ENCODE measurements at regions not wholly inside any gene's neighbourhood (a gene's known extent, or its start where the extent isn't known, plus 50 kb on each side); places are given as distances from the start of the nearest gene placed in this dataset.
A peak's percentile ranks its signal among the peaks of the same experiment; 100 is the strongest.

GRCh38 chr21:31536138-31536537 lies 123.4 kb upstream of the SOD1 start:
- Histone ChIP-seq H3K36me3 (ENCODE audit: insufficient read depth, low read length, poor library complexity, severe bottlenecking) (no peaks in the 10 kb centered on the region), H3K9me3 (ENCODE audit: low read depth, low read length, poor library complexity, severe bottlenecking) (no peaks in the 10 kb centered on the region), H3K4me1 (ENCODE audit: insufficient read depth, low read length, poor library complexity, severe bottlenecking) (peaks cover 6% of the 10 kb centered on the region), H3K4me3 (ENCODE audit: low read depth, low read length, poor library complexity, severe bottlenecking) (no peak overlapping the region), H3K27ac (ENCODE audit: low read depth, low read length, poor library complexity, severe bottlenecking) (no peak overlapping the region), H3K27me3 (replicated peaks; ENCODE audit: insufficient read depth, low read depth, low read length, poor library complexity) (no peaks in the 10 kb centered on the region)
- no peak for DNase-seq (ENCODE audit: low spot score)
- intact Hi-C loops (cut with micrococcal nuclease; ENCODE audit: unreplicated experiment): no loop called here
- ChIA-PET POLR2A (ENCODE audit: low non-redundant PET) (no interaction called here), CTCF (no interaction called here)
- TF ChIP-seq EZH2 (IDR thresholded peaks at IDR 0.05; ENCODE audit: borderline replicate concordance, low read depth, low read length, poor library complexity, severe bottlenecking): no peak
- no peak for TF ChIP-seq CTCF (conservative IDR thresholded peaks at IDR 0.05; ENCODE audit: low read depth, low read length)
- BruUV-seq (replicated peaks): no TSS peak

GRCh38 chr21:31531967-31532366 lies 127.5 kb upstream of the SOD1 start:
- DNase-seq (ENCODE audit: low spot score): no peak
- H3K27ac ChIP-seq (ENCODE audit: low read depth, low read length, poor library complexity, severe bottlenecking): no peak overlapping the region
- H3K36me3 ChIP-seq (ENCODE audit: insufficient read depth, low read length, poor library complexity, severe bottlenecking): no peaks in the 10 kb centered on the region
- POLR2A ChIA-PET (ENCODE audit: low non-redundant PET): no interaction called here
- no peak overlapping the region for H3K4me3 ChIP-seq (ENCODE audit: low read depth, low read length, poor library complexity, severe bottlenecking)
- intact Hi-C loops (cut with micrococcal nuclease; ENCODE audit: unreplicated experiment): no loop called here
- TF ChIP-seq CTCF (conservative IDR thresholded peaks at IDR 0.05; ENCODE audit: low read depth, low read length): no peak
- TF ChIP-seq EZH2 (IDR thresholded peaks at IDR 0.05; ENCODE audit: borderline replicate concordance, low read depth, low read length, poor library complexity, severe bottlenecking): no peak
- H3K4me1 ChIP-seq (ENCODE audit: insufficient read depth, low read length, poor library complexity, severe bottlenecking): peaks cover 10% of the 10 kb centered on the region
- H3K27me3 ChIP-seq (replicated peaks; ENCODE audit: insufficient read depth, low read depth, low read length, poor library complexity): no peaks in the 10 kb centered on the region
- CTCF ChIA-PET: no interaction called here
- BruUV-seq (replicated peaks): no TSS peak
- no peaks in the 10 kb centered on the region for H3K9me3 ChIP-seq (ENCODE audit: low read depth, low read length, poor library complexity, severe bottlenecking)

- BruUV-seq (replicated peaks): no TSS peak
Measured at GRCh38 chr21:31530897-31531705, 128.4 kb upstream of the SOD1 start.

More at GRCh38 chr21:31530897-31531705, 128.4 kb upstream of the SOD1 start:
- ChIA-PET CTCF (no interaction called here), POLR2A (ENCODE audit: low non-redundant PET) (no interaction called here)
- TF ChIP-seq CTCF (conservative IDR thresholded peaks at IDR 0.05; ENCODE audit: low read depth, low read length) (no peak), EZH2 (IDR thresholded peaks at IDR 0.05; ENCODE audit: borderline replicate concordance, low read depth, low read length, poor library complexity, severe bottlenecking) (no peak)
- no peaks in the 10 kb centered on the region for H3K27me3 ChIP-seq (replicated peaks; ENCODE audit: insufficient read depth, low read depth, low read length, poor library complexity)
- DNase-seq (ENCODE audit: low spot score): peak; percentile 30
- H3K4me1 ChIP-seq (ENCODE audit: insufficient read depth, low read length, poor library complexity, severe bottlenecking): peaks cover 10% of the 10 kb centered on the region
- no peaks in the 10 kb centered on the region for H3K9me3 ChIP-seq (ENCODE audit: low read depth, low read length, poor library complexity, severe bottlenecking)
- intact Hi-C loops (cut with micrococcal nuclease; ENCODE audit: unreplicated experiment): no loop called here
- no peaks in the 10 kb centered on the region for H3K36me3 ChIP-seq (ENCODE audit: insufficient read depth, low read length, poor library complexity, severe bottlenecking)
- no peak overlapping the region for H3K27ac ChIP-seq (ENCODE audit: low read depth, low read length, poor library complexity, severe bottlenecking)
- H3K4me3 ChIP-seq (ENCODE audit: low read depth, low read length, poor library complexity, severe bottlenecking): no peak overlapping the region
